ENCODE measurements at regions not wholly inside any gene's neighbourhood (a gene's known extent, or its start where the extent isn't known, plus 50 kb on each side); places are given as distances from the start of the nearest gene placed in this dataset.
"Not testable (repeated sequence)": the region's sequence is repeated elsewhere in the genome, so short reads cannot be mapped to it uniquely, and the experiment has no call there.

DNA sequence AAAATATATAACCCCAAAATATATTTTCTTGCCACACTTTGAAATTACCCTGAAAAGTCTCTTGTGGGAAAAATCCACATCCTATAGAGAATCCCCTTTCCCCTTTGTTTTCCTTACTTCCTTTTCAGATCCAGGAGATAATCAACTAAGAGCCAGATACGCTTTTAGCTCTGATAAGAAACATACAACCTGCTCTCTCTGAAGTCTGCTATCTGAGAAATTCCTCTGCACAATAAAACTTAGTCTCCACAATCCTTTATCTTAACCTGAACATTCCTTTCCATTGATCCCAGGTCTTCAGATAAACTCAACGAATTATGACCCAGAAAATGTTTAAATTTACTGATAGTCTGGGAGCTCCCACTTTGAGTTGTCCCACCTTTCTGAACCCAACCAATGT lies 233.4 kb upstream of the SETMAR start:
- DNase-seq = no peak

DNA sequence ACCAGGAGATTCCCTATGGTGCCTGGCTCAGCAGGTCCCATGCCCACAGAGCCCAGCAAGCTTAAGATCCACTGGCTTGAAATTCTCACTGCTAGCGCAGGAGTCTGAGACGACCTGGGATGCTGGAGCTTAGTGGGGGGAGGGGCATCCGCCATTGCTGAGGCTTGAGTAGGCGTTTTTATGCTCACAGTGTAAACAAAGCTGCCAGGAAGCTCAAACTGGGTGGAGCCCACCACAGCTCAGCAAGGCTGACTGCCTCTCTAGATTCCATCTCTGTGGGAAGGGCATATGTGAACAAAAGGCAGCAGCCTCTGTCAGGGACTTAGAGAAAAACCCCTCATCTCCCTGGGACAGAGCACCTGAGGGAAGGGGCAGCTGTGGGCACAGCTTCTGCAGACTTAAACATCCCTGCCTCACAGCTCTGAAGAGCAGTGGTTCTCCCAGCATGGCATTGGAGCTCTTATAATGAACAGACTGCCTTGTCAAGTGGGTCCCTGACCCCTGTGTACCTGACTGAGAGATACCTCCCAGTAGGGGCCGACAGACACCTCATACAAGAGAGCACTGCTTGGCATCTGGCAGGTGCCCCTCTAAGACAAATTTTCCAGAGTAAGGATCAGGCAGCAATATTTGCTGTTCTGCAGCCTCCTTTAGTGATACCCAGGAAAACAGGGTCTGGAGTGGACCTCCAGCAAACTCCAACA lies 231.5 kb upstream of the SETMAR start:
- DNase-seq = no peak

DNA sequence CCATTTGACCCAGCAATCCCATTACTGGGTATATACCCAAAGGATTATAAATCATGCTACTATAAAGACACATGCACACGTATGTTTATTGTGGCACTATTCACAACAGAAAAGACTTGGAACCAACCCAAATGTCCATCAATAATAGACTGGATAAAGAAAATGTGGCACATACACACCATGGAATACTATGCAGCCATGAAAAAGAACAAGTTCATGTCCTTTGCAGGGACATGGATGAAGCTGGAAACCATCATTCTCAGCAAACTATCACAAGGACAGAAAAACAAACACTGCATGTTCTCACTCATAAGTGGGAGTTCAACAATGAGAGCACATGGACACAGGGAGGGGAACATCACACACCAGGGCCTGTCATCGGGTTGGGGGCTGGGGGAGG lies 225.9 kb upstream of the SETMAR start:
- DNase-seq = not testable (repeated sequence)

DNA sequence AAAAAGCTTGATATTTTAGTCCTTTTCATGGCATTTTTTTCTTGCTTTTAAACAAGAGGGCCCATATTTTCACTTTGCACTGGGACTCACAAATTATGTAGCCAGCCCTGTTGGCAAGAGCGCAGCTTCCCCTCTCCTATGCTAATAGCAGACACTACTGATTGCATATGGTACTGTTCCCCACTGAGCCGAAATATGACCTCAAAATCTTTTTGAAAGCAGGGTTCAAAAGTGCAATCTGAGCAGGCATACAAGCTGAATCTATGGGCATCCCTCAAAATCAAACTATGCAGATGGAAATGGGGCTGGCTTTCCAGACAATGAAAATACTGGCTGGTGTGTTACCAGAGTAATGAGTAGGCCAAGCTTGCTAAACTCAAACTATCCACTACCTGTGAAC lies 225.2 kb upstream of the SETMAR start:
- no peak for DNase-seq

DNA sequence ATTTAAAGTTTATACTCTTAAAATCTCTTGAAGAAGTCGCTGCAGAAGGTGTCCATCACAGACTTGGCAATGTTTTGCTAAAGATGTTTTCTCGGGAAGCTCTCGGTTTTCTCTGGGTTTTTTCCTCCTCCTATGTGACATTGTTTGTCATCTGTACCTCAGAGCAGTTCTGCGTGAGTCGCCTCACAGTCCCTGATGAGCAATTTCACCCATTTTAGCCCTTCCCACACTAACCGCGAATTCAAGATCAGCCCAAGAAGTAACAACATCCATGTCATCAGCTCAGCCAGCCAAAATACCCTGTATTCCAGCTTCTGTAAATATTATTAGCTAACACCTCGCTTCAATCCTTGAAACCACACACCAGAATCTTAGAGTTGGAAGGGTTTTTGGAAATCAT lies 224.3 kb upstream of the SETMAR start:
- no peak for DNase-seq

DNA sequence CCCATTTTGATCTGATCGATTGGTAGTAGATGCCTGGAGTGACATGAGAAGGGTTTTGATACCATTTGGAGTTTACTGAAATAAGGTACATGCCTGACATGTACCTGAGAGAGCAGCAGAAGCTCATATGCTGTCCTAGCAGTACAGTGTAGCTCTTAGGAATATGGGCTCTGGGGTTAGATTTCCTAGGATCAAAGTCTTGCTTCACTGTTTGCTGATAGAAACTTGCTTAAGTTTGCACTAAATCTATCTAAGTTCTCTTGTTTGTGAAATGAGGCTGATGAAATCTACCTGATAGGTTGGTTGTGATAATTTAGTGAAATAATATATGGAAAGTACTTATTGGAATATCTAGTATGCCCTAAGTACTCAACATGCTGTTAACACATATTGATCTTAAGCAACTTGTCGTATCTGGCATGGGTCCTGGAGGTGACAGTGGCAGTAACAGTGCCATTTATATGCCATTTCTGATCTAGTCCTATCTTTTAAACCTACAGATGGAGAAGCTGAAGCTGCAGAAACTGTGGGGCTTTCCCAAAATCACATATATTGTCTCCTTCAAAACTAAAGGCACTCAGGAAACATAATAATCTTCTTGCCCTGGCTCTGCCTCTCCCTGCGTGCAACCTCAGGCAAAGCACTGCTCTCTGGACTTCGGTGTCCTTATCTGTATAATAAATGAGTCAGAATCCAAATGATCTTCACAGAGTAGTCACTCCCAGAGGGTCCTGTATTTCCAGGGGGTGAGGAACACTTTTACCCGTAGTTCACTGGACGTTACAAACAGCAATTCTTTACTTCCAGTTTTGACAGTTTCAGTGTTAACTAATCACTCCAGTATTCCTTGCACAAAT lies 223.6 kb upstream of the SETMAR start:
- no peak for DNase-seq

DNA sequence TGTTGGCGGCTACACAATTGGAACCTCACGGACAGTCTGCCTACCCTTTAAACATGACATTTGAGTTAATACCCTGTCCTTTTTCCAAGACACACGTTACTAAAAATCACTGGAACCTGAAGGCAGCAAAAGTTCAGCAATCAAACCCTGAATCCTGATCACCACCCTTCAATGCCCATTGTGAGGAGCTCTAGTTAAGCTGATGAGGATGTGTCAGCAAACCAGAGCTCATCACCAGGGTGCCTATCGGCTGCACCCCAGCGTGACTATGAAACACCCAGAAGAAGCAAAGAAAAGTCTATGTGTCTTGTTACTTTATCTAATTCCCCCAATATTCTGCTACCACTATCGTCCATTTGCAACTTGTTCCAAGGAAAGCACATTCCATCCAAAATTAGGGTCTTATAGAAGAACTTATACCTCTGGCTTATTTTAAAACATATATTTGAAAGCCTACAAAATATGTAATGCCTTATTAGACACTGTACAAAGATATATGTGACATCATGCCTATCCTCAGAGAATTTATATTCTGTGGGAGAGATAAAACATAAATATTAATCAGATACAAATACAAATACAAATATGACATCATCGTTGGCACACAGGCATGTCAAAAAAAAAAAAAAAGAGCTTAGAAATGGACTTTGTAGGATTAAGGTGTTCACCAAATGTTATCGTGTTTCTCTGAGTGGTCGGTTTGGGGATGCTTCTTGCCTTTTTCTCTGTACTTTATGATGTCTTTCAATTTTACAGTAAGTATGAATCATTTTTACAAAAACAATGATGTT lies 219.7 kb upstream of the SETMAR start:
- no peak for DNase-seq

DNA sequence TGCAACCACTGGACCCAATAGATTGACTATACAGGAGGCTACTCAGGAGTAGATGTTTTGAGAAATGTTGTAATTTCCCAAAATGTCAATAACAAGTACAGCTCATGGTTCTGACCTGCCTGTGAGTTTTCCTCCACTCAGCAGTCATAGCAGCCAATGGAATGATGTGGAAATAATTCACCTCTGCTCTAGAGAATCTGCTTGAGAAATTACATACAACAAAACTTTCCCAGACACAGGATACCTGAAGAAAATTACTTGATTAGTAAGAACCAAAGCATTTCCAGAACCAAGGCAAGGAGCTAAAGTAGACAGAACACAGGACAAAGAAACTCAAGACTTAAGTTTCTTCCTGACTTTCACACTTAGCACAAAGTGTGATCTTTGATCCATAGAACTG lies 218.9 kb upstream of the SETMAR start:
- DNase-seq = no peak

DNA sequence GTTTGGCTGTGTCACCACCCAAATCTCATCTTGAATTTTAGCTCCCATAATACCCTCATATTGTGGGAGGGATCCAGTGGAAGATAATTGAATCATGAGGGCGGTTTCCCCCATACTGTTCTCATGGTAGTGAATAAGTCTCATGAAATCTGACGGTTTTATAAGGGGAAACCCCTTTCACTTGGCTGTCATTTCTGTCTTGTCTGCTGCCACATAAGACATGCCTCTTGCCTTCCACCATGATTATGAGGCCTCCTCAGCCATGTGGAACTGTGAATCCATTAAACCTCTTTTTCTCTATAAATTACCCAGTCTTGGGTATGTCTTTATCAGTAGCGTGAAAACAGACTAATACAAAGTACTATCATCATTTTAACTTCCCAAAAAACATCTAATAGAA lies 216.5 kb upstream of the SETMAR start:
- not testable (repeated sequence) for DNase-seq

DNA sequence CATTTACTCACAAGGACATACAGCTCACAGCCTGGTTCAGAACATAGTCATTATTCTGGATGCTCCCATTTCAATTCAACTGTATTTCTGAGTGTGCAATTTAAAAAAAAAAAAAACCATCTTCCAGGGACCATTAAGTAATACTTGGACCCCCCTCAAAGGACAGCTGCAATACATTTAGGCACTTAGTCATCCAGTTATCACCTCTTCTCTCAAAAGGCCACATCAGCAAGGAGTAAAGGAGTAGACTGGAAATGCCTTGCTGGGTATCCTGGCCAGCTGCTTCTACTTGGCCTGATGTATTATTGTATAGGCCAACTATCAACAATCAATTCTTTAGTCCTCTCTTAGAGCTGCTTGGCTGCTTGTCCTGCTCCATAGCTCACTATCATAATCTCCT lies 211.4 kb upstream of the SETMAR start:
- DNase-seq = no peak

DNA sequence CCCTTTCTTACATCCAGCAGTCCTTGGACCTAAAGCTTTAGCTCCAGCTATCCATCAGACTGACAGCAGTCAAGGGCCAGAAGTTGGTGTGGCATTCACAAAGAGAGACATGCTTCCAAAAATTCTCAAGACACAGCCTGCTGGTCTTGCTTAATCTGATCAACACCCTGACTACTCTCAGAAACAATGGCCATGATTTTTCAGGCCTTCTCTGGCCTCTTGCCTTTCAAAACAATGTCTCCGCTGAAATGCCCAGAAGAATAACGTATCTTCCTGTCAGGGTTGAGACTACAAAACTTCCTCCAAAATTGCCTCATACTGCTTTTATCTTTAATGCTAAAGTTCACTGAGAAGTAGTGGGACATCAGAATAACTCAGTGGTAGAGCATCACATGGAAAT lies 205.4 kb upstream of the SETMAR start:
- DNase-seq = no peak

DNA sequence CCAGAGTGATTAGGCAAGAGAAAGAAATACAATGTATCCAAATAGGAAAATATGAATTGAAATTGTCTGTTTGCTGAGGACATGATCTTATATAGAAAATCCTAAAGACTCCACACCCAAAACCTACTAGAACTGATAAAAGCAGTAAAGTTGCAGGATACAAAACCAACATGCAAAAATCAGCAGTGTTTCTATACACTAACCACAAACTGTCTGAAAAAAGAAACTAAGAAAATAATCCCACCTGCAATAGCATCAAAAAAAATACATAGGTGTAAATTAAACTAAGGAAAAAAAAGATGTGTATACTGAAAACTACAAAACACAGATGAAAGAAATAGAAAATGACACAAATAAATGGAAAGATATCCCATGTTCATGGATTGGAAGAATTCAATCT lies 203.6 kb upstream of the SETMAR start:
- no peak for DNase-seq

DNA sequence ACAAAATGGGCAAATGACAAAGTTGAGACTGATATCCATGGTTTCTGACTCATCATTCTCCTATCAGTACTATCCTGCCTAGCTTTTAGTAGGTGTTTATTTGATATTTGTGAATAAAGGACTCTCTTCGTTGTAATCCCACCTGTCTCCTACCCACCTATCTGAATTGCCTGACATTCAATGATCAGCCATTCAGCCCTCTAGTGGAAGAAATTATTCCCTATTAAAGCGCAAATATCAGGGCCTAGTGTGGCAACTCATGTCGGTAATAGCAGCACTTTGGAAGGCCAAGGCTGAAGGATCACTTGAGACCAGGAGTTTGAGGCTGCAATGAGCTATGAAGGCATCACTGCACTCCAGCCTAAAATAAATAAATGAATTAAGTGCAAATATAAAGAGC lies 195.7 kb upstream of the SETMAR start:
- DNase-seq = no peak

DNA sequence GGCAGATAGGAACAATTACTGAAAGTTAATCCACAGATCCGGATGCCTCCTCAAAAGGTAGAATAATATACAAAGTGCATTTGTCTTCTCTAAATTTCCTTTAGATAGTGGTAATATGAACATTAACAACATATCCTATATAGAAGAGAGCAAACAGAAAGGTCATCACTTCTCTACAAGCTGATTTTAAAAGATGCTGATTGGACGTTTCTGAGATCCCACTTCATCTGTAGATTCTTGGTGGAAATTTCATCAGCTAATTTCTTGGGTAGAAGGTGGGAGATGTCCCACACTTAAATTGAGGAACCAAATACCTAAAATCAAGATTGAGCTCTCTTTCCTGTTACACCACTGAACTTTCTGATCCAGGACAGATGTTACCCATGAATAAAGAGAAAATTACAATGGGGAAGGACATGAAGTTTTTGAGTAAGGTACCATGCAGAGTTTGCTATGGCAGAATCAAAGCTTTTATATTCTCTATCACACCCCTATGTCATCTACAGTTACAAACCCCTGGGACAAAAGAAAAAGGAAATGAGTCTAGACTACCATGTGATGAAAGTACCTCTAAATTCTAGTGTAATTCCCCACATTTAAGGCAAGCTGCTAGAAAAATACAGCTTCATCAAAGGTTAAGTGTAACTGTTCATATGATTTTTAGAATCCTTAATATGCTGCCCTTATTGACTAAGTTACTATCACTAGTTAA lies 189.2 kb upstream of the SETMAR start:
- no peak for DNase-seq

DNA sequence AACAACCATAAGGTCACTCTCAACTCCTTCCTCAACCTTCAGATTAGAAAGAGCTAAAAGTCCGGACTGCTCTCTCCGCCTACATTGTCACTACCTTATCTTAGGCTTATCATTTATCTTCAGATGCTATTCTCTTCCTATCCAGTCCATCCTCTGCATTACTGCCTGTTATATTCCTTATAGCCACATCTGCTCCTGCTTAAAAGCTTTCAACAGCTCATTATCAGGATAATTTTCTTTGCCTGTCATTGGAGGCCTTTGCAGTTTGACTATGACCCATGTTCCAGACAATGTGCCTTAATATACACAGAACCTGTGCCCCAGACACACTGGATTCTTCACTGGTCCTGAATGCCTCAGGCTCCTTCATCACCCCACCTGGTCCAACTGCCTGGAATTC lies 184.1 kb upstream of the SETMAR start:
- no peak for DNase-seq

DNA sequence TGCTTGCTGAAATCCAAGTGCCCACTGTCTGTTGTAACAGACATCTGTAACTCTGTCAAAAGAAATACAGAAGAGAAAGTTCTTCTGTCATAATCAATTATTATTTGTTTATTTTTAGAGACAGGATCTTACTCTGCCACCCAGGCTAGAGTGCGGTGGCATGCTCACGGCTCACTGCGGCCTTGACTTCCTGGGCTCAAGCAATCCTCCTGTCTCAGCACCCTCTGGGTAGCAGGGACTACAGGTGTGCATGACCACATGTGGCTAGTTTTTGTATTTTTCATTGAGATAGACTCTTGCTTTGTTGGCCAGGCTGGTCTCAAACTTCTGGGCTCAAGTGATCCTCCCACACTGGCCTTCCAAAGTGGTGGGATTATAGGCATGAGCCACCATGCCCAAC lies 177.6 kb upstream of the SETMAR start:
- no peak for DNase-seq

DNA sequence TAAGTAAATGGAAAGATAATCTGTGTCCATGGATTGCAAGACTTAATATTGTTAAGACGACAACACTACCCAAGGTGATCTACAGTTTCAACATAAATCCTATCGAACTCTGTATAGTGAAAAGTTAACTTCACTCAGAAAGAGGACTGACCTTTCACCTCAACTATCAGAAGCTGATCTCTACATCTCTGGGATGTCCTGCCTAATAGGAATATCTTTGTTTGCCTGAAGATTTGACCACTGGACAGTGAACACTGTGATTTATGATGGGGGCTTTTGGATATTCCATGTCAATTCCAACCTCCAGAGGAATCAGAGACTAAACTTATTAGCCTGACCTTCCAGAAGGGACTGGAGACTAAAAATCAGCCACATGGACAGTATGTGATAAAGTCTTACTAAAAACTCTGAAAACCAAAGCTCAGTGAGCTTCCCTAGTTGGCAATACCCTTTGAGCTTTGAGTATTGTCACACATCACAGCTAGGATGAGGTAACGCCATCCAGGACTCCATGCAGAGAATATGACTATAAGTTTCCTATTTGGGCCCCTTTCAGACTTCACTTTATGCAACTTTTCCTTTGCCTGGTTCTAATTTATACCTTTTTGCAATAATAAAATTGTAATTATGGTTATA lies 164.9 kb upstream of the SETMAR start:
- no peak for DNase-seq

DNA sequence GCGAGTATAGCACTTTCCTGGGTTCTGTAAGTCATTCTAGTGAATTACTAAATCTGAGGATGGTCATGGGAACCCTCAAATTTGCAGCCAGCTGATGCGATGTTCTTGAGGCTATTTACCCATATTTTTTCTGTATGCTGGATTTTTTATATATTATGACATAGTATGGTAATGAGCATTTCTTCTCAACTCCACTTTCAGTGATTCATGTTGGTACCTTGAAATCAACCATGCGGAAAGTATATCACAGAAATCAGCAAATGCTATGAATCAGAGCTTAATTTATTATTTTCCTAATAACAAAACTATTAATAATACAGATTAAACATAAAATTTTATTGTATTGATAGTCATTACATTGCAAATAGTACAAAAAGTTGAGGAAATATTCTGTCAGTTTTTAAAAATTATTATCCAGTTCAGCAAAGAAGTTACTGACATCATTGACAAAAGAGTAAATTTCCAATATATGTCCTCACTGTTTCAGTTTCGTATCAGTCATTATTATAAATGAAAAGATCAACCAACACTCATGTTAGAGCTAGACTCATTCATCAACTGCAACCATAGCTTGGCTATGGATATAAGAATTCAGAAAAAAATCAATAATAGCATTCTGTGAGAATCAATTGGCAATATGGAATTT lies 164.3 kb upstream of the SETMAR start:
- DNase-seq = no peak

DNA sequence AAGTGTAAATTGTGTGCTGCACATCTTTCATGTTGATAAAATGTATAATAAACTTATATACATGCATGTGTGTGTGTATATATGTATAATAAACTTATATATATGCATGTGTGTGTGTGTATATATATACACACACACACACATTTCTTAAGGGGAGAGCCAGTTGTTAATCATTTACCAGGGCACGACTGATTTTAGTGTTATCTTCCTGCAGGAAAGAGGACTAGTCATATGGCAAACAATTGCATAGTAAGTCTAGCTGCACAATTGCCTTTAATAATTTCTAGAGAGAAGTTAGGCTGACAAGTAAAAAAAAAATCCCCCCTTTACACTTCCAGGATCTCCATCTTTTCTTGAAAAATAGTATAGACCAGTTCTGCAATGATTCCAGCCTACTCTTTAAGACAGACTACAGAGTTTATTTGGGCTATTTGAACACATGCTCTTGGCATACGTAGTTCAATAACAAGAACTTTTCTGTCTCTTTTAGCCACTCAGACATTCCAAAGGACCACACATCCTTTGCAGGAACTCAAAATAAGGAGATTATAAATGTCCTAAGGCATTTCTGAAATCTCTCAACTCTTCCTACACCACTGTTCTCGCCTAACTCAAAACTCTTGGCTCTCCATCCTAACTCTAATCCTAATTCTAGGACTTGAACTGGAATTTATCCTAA lies 163.6 kb upstream of the SETMAR start:
- no peak for DNase-seq

DNA sequence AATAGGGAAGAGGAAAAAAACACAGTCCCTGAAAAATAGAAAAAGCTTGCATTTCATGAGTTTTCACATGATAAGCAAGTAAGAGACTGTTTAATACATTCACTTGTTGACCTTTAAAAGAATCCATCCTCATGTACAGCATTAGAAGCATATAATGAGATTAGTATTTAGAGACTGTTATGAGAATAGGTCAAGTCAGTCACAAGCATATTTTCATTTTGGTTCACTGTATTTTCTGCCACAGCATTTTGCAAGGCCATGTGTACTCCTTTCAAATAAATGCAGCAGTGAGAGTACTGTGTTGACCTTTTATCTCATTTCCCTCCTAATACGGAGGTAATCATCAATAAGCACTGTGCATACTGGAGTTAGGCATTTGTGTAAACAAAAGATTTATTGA lies 162.2 kb upstream of the SETMAR start:
- DNase-seq = no peak
